Mucosa of descending colon (tissue), 3 donors: ENCODE measurements at regions not wholly inside any gene's neighbourhood (a gene's known extent, or its start where the extent isn't known, plus 50 kb on each side); places are given as distances from the start of the nearest gene placed in this dataset.

Source experiments
- ATAC-seq: fragments of 200-7000 bp; cut with Tn5 transposase; one replicate; pipeline ENCODE4 v1.9.1; 2020; ENCODE audit warnings: mild to moderate bottlenecking, moderate library complexity
- DNase-seq, 3 donors: peaks; one replicate each; pipeline ENCODE4 v3.0.0-alpha.2; 2020
- H3K36me3 ChIP-seq: fragments of 200-600 bp; one replicate; pipeline ENCODE4 v1.8.0; 2021; ENCODE audit warnings: low read depth, mild to moderate bottlenecking
- H3K4me1 ChIP-seq: fragments of 200-600 bp; one replicate; pipeline ENCODE4 v1.8.0; 2021; ENCODE audit warnings: low read depth, mild to moderate bottlenecking
- H3K4me3 ChIP-seq: fragments of 200-600 bp; one replicate; pipeline ENCODE4 v1.8.0; 2021; ENCODE audit warnings: mild to moderate bottlenecking
- H3K9me3 ChIP-seq: fragments of 200-600 bp; one replicate; pipeline ENCODE4 v1.8.0; 2021; ENCODE audit warnings: mild to moderate bottlenecking
- CTCF ChIP-seq: fragments of 200-600 bp; IDR thresholded peaks from one replicate; pipeline ENCODE4 v1.8.0; 2022; ENCODE audit warnings: antibody characterized with exemption, mild to moderate bottlenecking
- intact Hi-C, 2 donors: fragments of 100-400 bp; cut with DNase I in 1 of 2; cut with micrococcal nuclease in 1 of 2; formaldehyde crosslinking; loops; one replicate each; pipeline versions ENCODE4 v1.11.0 to v1.11.1; 2022; cut with DNase I, micrococcal nuclease
- donor health status: DM: no; HTN: no; CAD: no; lungs with moderate emphysema.
- donor health status: DM: no; HTN: no; CAD: no.
- donor health status: DM: no; HTN: yes; CAD: no.

- H3K4me1 ChIP-seq, result peaks cover 14% of the 10 kb centered on the region
- no peak for TF ChIP-seq CTCF
- no peak for ATAC-seq
- no peak overlapping the region for H3K4me3 ChIP-seq
- H3K36me3 ChIP-seq, result no peaks in the 10 kb centered on the region
- DNase-seq, result no peak
- H3K9me3 ChIP-seq, result no peaks in the 10 kb centered on the region
- intact Hi-C loops, result no loop called here
Measured at GRCh38 chr6:14371530-14371929, 254.0 kb downstream of the CD83 start.

- intact Hi-C loops, result no loop called here
- Histone ChIP-seq H3K4me3 (no peak overlapping the region), H3K36me3 (no peaks in the 10 kb centered on the region), H3K4me1 (peaks cover 15% of the 10 kb centered on the region), H3K9me3 (no peaks in the 10 kb centered on the region)
- DNase-seq (no peak), ATAC-seq (peak; percentile 23)
- no peak for TF ChIP-seq CTCF
Measured at GRCh38 chr6:14372734-14373489, 255.3 kb downstream of the CD83 start.

GRCh38 chr6:14373648-14374437, 256.3 kb downstream of the CD83 start:
- Histone ChIP-seq H3K4me3 (no peak overlapping the region), H3K4me1 (peaks cover 15% of the 10 kb centered on the region), H3K9me3 (no peaks in the 10 kb centered on the region), H3K36me3 (no peaks in the 10 kb centered on the region)
- DNase-seq (peak in 2 of 3 donors; percentile 36 to 69), ATAC-seq (peak; percentile 92)
- TF ChIP-seq CTCF, result no peak
- intact Hi-C loops, result no loop called here

GRCh38 chr6:14375930-14376329, 258.4 kb downstream of the CD83 start:
- ATAC-seq (no peak), DNase-seq (no peak)
- Histone ChIP-seq H3K36me3 (no peaks in the 10 kb centered on the region), H3K4me3 (no peak overlapping the region), H3K4me1 (peaks cover 15% of the 10 kb centered on the region), H3K9me3 (no peaks in the 10 kb centered on the region)
- intact Hi-C loops, result no loop called here
- TF ChIP-seq CTCF, result no peak

- ATAC-seq (no peak), DNase-seq (no peak)
- no peak overlapping the region for H3K4me3 ChIP-seq
- H3K36me3 ChIP-seq, result no peaks in the 10 kb centered on the region
- peaks cover 9% of the 10 kb centered on the region for H3K4me1 ChIP-seq
- intact Hi-C loops, result no loop called here
- no peaks in the 10 kb centered on the region for H3K9me3 ChIP-seq
- no peak for TF ChIP-seq CTCF
Measured at GRCh38 chr6:14379568-14379967, 262.0 kb downstream of the CD83 start.
